ENCODE measurements at regions not wholly inside any gene's neighbourhood (a gene's known extent, or its start where the extent isn't known, plus 50 kb on each side); places are given as distances from the start of the nearest gene placed in this dataset.
"Not testable (repeated sequence)": the region's sequence is repeated elsewhere in the genome, so short reads cannot be mapped to it uniquely, and the experiment has no call there.

DNA sequence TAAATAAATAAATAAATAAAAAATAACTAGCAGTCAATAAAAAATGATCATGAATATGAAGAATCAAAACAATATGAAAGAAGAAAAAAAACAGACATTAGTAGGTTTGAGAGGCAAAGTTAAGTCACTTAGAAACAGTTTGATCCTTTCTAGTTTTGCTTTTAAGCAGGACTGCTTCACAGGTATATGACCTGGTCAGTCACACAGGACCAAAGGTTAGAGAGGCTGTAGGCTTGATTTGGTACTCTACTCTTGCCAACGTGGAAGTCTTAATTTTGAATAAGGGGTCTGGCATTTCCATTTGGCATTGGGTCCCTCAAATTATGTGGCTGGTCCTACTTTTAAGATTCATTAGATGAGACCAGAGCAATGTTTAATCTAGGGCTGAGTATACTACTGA, 441.7 kb upstream of the NECTIN3 start:
- no peak for DNase-seq

- DNase-seq = no peak
Observed at GRCh38 chr3:110644203-110644602, 427.4 kb upstream of the NECTIN3 start.

GRCh38 chr3:110646055-110646454, 425.6 kb upstream of the NECTIN3 start:
- no peak for DNase-seq

- DNase-seq = no peak
Observed at GRCh38 chr3:110646496-110646895, 425.1 kb upstream of the NECTIN3 start.

DNA sequence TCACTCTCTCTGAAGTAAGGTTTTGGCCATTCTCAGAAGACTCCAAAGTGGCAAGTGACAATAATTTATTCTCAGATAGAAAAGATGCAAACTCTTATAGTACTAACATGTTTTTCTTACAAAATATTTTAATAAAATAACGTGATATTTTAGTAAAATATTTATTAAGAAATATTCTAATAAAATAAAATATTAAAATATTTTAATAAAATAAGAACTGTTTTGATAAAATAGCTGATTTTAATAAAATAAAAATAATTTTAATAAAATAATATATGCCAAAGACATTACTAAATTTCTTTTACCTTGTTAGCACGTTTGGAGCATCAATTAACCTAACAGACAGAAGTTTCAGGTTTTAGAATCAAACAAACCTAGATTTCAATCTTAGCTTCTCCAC, 424.0 kb upstream of the NECTIN3 start:
- no peak for DNase-seq

DNA sequence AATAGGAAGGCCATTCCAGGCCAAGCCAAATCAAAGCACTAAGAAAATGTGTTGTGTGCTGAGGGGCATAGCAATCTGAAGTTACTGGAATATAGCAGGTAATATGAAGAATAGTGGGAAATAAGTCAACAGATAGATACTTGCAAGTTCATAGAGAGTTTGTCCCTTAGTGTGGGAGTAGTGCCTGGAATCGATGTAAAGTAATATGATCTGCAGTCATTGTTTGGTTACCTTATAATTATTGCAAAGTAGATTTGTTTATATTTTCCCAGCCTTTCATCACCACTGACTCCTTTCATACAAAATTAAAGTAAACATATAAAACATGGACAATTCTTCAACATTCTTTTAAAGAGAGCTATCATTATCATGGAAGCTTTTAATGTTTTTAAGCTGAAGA, 420.9 kb upstream of the NECTIN3 start:
- no peak for DNase-seq

DNA sequence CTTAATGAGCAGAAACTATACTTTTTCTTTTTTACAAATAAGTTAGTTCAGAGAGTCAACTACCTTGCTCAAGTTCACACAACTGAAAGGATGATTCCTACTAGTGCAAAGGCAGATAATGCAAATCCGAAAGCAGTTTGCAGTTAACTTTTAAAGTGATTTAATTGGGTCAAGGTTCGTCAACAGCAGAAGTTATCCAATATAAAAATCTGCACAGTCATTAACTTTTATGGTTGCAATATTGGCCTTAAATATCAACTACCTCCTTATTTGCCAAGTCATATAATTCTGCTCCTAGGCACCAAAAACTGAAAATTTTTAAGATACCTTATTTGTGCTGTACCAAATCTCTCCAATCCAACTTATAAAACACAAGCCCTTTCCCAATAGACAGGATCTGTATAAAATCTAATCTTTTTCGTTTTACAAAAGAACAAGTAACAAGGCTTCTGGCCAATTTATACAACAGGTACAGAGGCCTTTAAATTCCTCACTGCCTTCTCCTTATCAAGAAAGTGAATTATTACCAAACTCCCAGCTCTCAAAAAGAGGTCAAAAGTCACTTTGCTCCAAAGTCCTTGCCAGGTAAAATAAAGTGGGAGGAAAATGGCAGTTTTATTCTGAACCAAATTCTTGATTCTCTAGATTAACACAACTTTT, 416.6 kb upstream of the NECTIN3 start:
- DNase-seq = no peak

DNA sequence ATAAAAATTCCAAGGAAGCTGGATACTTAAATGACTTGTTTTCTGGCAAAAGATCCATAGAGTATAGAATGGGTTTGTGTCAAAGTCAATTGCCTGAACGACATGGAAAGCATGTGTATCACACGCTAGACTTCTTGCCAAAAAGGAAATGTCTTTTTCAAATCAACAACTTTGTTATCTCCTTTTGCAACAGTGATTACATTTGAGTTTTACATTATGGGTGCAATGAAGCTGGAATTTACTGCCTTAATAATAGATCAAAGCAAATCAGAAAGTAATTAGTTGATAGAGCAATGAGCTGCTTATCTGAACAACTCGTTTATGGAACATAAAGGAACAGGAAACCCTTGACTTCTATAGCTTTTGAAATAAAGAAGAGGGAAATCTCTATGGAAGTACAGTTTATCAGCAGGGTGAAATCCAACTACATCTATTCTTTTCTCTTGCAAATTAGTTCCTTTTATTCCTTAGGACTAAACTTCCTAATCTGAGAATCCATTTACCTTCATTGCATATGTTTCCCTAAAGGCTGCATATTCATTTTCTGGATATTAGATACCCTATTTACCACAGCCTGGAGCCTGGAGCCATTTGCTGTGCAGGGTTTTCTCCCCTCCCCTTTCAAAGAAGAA, 415.1 kb upstream of the NECTIN3 start:
- no peak for DNase-seq

- DNase-seq = no peak
Observed at GRCh38 chr3:110664148-110664547, 407.5 kb upstream of the NECTIN3 start.

- DNase-seq = no peak
Observed at GRCh38 chr3:110666495-110666894, 405.1 kb upstream of the NECTIN3 start.

DNA sequence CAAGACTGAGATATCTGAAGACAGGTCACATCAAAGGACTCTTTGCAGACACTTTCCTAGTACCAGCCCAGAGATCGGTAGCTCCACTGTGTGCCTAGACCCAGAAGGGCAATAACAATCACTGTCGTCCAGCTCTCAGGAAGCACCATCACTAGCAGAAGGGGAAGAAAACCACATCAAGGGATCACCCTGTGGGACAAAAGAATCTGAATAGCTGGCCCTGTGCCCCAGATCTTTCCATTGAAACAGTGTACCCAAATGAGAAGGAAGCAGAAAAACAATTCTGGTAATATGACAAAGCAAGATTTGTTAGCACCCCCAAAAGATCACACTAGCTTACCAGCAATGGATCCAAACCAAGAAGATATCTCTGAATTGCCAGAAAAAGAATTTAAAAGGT, 404.4 kb upstream of the NECTIN3 start:
- DNase-seq = no peak

GRCh38 chr3:110670407-110670806, 401.2 kb upstream of the NECTIN3 start:
- DNase-seq = no peak

DNA sequence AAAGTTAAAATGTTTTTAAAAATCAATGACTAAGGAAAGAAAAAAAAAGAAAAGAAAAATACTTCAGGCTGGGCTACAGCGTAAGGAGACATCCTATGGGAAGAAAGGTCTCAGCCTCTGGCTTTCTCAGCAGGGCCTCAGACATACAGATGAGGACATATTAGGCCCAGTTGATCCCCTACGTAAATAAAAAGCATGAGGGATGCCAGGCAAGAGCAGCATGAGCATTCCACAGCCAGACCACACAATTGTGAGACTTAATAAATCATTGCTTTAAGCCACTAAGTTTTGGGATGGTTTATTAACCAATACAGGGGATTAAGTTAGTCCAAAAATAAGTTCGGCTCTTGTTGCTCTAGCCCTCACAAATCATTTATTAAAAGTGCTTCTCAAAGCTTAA, 394.1 kb upstream of the NECTIN3 start:
- DNase-seq = no peak

DNA sequence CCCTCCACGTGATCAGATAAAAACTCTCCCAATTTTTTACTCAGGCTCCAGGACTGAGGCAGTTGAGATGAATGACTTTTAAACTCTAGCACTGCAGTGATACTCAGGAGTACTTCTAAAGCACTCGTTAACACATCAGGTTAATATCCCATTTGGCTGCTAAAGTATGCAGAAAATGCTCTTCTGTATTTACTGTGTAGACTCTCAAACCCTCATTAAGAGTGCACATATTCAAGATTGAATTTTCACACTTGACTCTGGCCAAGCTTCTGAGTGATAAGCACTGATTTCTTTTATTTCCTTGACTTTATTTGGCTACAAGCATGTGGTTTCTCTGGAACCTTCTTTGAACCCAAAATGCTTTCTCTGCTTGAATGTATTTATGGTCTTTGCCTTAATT, 392.3 kb upstream of the NECTIN3 start:
- DNase-seq = no peak

DNA sequence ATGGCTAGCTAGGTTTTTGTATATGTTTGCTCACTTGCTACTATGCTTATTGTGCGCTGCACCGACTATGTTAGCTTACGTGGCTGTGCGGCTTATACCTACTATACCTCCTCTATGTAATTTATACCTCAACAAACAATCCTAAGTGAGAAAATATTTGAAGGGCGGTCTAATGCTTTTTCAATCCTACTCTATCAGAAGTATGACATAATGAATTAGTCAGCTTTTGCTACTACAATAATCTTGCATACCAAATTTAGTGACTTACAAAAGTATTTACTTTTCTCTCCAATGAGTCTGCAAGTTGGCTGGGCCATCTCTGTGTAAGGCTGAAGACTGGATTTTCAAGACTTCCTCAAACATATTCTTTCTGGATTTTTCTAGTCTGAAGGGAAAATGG, 391.2 kb upstream of the NECTIN3 start:
- DNase-seq = no peak

GRCh38 chr3:110684466-110684865, 387.1 kb upstream of the NECTIN3 start:
- DNase-seq = no peak

GRCh38 chr3:110685630-110686029, 386.0 kb upstream of the NECTIN3 start:
- DNase-seq = no peak

- DNase-seq = no peak
Observed at GRCh38 chr3:110686701-110687100, 384.9 kb upstream of the NECTIN3 start.

DNA sequence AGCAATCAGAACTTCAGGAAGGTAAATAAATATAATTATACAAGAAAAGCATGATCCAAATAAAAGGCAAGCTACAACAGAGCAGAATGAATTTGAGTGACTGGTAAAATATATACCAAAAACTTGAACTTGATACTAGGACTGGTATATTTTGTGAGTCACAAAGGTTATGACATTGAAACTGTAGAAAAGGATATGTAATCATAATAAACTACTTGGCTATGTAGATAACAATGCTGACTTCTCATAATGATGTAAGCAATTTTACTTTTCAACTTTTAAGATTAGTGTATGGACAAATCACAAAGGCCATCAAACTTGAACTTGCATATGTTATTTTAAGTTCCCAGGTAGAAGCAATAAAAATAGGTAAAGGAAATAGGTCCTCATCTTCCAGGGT, 384.5 kb upstream of the NECTIN3 start:
- DNase-seq = no peak

DNA sequence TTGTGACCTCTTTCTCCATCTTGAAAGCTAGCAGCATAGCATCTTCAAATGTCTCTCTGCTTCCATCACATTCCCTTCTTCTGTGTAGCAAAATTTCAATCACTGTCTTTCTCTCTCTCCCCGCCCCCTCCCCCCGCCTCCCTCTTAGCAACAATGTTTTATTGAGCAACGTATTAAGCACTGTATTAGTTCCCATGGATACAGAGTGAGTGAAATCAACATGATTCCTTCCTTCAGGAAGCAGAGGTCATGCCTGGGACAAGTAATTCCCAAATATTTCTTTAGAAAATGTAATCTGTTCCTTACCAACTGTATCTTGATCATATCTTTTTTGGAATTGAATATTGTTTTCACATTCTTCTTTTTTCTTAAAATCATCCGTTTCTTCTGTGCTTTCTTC, 373.7 kb upstream of the NECTIN3 start:
- DNase-seq = no peak

DNA sequence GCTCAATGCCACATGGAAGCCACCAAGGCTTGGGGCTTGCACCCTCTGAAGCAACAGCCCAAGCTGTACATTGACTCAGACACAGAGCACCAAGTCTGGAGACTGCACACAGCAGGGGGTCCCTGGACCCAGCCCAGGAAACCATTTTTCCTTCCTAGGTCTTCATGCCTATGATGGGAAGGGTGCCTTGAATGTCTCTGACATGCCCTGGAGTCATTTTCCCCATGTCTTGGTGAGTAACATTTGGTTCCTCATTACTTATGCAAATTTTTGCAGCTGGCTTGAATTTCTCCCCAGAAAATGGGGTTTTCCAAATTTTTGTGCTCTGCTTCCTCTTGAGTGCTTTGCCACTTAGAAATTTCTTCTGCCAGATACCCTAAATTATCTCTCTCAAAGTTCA, 367.3 kb upstream of the NECTIN3 start:
- not testable (repeated sequence) for DNase-seq

- no peak for DNase-seq
Observed at GRCh38 chr3:110708156-110708555, 363.5 kb upstream of the NECTIN3 start.

DNA sequence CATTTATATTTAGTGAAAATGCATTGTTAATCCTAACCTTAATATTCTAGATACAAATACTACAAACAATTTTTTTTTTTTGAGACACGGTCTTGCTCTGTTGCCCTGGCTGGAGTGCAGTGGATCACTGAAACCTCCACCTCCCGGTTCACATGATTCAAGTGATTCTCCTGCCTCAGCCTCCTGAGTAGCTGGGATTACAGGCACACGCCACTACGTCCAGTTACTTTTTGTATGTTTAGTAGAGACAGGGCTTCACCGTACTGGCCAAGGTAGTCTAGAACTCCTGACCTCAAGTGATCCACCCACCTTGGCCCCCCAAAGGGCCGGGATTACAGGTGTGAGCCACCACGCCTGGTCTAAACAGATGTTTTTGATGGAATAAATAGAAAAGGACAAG, 361.5 kb upstream of the NECTIN3 start:
- DNase-seq = no peak

GRCh38 chr3:110710603-110711002, 361.0 kb upstream of the NECTIN3 start:
- DNase-seq = no peak

All from NCI-H345 (cell line).